Astrocyte of the cerebellum (primary cell): ENCODE measurements at regions not wholly inside any gene's neighbourhood (a gene's known extent, or its start where the extent isn't known, plus 50 kb on each side); places are given as distances from the start of the nearest gene placed in this dataset.

Experiments used
- DNase-seq: peaks from one replicate; pipeline ENCODE4 v3.0.0-alpha.2; 2011; ENCODE audit warnings: low read depth
- H3K4me3 ChIP-seq: 2 replicates; pipeline ENCODE4 v1.5.1; 2011; ENCODE audit warnings: mild to moderate bottlenecking, low read depth, low read length, moderate library complexity
- CTCF ChIP-seq: IDR thresholded peaks from 2 replicates; pipeline ENCODE4 v1.5.1; 2012; ENCODE audit warnings: low read length, low read depth, moderate library complexity, mild to moderate bottlenecking; ENCODE audit errors: missing control alignments
- in situ Hi-C: cut with HindIII; loops from 2 replicates; pipeline ENCODE4 v1.10.0; 2017; ENCODE audit warnings: low sequenced_read_pairs

- no peak for TF ChIP-seq CTCF
- DNase-seq = no peak
- in situ Hi-C loops = no loop called here
Observed at GRCh38 chr14:101236496-101237251, 324.6 kb upstream of the DIO3 start.

GRCh38 chr14:101237252-101237616, 324.1 kb upstream of the DIO3 start:
- in situ Hi-C loops = no loop called here
- no peak for DNase-seq
- H3K4me3 ChIP-seq = no peak overlapping the region
- TF ChIP-seq CTCF = no peak

More at GRCh38 chr14:101236496-101237251, 324.6 kb upstream of the DIO3 start:
- H3K4me3 ChIP-seq = no peak overlapping the region

- TF ChIP-seq CTCF = no peak
- no peak overlapping the region for H3K4me3 ChIP-seq
- in situ Hi-C loops = no loop called here
- DNase-seq = no peak
Observed at GRCh38 chr14:101239065-101239464, 322.2 kb upstream of the DIO3 start.

- H3K4me3 ChIP-seq = no peak overlapping the region
- DNase-seq = no peak
- in situ Hi-C loops = no loop called here
- TF ChIP-seq CTCF = no peak
Observed at GRCh38 chr14:101241147-101241546, 320.1 kb upstream of the DIO3 start.

GRCh38 chr14:101241807-101242278, 319.5 kb upstream of the DIO3 start:
- TF ChIP-seq CTCF = no peak
- DNase-seq = no peak
- H3K4me3 ChIP-seq = no peak overlapping the region
- in situ Hi-C loops = no loop called here

- TF ChIP-seq CTCF = no peak
- no peak for DNase-seq
- in situ Hi-C loops = no loop called here
- no peak overlapping the region for H3K4me3 ChIP-seq
Observed at GRCh38 chr14:101242442-101243385, 318.6 kb upstream of the DIO3 start.
